ENCODE measurements at regions not wholly inside any gene's neighbourhood (a gene's known extent, or its start where the extent isn't known, plus 50 kb on each side); places are given as distances from the start of the nearest gene placed in this dataset.
"Not testable (repeated sequence)": the region's sequence is repeated elsewhere in the genome, so short reads cannot be mapped to it uniquely, and the experiment has no call there.

GRCh38 chr2:125004106-125004800 is 979.2 kb downstream of the CNTNAP5 start:
- Mint-ChIP-seq H3K9me3 (peaks cover 3% of the 10 kb centered on the region), H3K36me3 (ENCODE audit: low read depth) (no peaks in the 10 kb centered on the region), H3K27me3 (ENCODE audit: low read depth) (no peaks in the 10 kb centered on the region), H3K4me1 (peaks cover 4% of the 10 kb centered on the region), H3K27ac (ENCODE audit: unreplicated experiment) (no peak overlapping the region), H3K4me3 (no peak overlapping the region)
- TF ChIP-seq CTCF (conservative IDR thresholded peaks at IDR 0.05), result no peak
- no peak for DNase-seq (ENCODE audit: low read depth, low spot score)

GRCh38 chr2:125006676-125007075 is 981.6 kb downstream of the CNTNAP5 start:
- Mint-ChIP-seq H3K36me3 (ENCODE audit: low read depth) (no peaks in the 10 kb centered on the region), H3K4me3 (no peak overlapping the region), H3K9me3 (peaks cover 3% of the 10 kb centered on the region), H3K4me1 (peaks cover 4% of the 10 kb centered on the region), H3K27me3 (ENCODE audit: low read depth) (no peaks in the 10 kb centered on the region), H3K27ac (ENCODE audit: unreplicated experiment) (no peak overlapping the region)
- no peak for TF ChIP-seq CTCF (conservative IDR thresholded peaks at IDR 0.05)
- no peak for DNase-seq (ENCODE audit: low read depth, low spot score)

GRCh38 chr2:125028721-125029120 is 1003.6 kb downstream of the CNTNAP5 start:
- H3K4me3 Mint-ChIP-seq; H3K4me1 Mint-ChIP-seq; H3K27me3 Mint-ChIP-seq (ENCODE audit: low read depth); H3K27ac Mint-ChIP-seq (ENCODE audit: unreplicated experiment); DNase-seq (ENCODE audit: low read depth, low spot score): not testable (repeated sequence)
- H3K9me3 Mint-ChIP-seq, result peaks cover 14% of the 10 kb centered on the region
- H3K36me3 Mint-ChIP-seq (ENCODE audit: low read depth), result peaks cover 13% of the 10 kb centered on the region

GRCh38 chr2:125033871-125034270 is 1008.8 kb downstream of the CNTNAP5 start:
- no peak for DNase-seq (ENCODE audit: low read depth, low spot score)
- Mint-ChIP-seq H3K4me1 (no peaks in the 10 kb centered on the region), H3K9me3 (peaks cover 19% of the 10 kb centered on the region), H3K36me3 (ENCODE audit: low read depth) (peaks cover 13% of the 10 kb centered on the region), H3K4me3 (no peak overlapping the region), H3K27ac (ENCODE audit: unreplicated experiment) (no peak overlapping the region), H3K27me3 (ENCODE audit: low read depth) (no peaks in the 10 kb centered on the region)
- TF ChIP-seq CTCF (conservative IDR thresholded peaks at IDR 0.05), result no peak

GRCh38 chr2:125037135-125037653 is 1012.1 kb downstream of the CNTNAP5 start:
- H3K4me1 Mint-ChIP-seq, result no peaks in the 10 kb centered on the region
- DNase-seq (ENCODE audit: low read depth, low spot score), result no peak
- no peak overlapping the region for H3K4me3 Mint-ChIP-seq
- no peak overlapping the region for H3K27ac Mint-ChIP-seq (ENCODE audit: unreplicated experiment)
- peaks cover 4% of the 10 kb centered on the region for H3K36me3 Mint-ChIP-seq (ENCODE audit: low read depth)
- no peak for TF ChIP-seq CTCF (conservative IDR thresholded peaks at IDR 0.05)
- H3K9me3 Mint-ChIP-seq, result peaks cover 16% of the 10 kb centered on the region
- H3K27me3 Mint-ChIP-seq (ENCODE audit: low read depth), result no peaks in the 10 kb centered on the region

- DNase-seq (ENCODE audit: low read depth, low spot score), result no peak
- no peak for TF ChIP-seq CTCF (conservative IDR thresholded peaks at IDR 0.05)
- no peaks in the 10 kb centered on the region for H3K9me3 Mint-ChIP-seq
- H3K36me3 Mint-ChIP-seq (ENCODE audit: low read depth), result no peaks in the 10 kb centered on the region
- H3K4me1 Mint-ChIP-seq, result no peaks in the 10 kb centered on the region
- H3K27me3 Mint-ChIP-seq (ENCODE audit: low read depth), result no peaks in the 10 kb centered on the region
- H3K4me3 Mint-ChIP-seq, result no peak overlapping the region
- H3K27ac Mint-ChIP-seq (ENCODE audit: unreplicated experiment), result no peak overlapping the region
Observed at GRCh38 chr2:125041846-125042245, 1016.8 kb downstream of the CNTNAP5 start.

All from neural crest cell (in vitro differentiated cells).